Aorta (tissue), 5 donors: ENCODE measurements at regions not wholly inside any gene's neighbourhood (a gene's known extent, or its start where the extent isn't known, plus 50 kb on each side); places are given as distances from the start of the nearest gene placed in this dataset.
A peak's percentile ranks its signal among the peaks of the same experiment; 100 is the strongest.

ENCODE experiments used
- ATAC-seq: fragments of 200-7000 bp; cut with Tn5 transposase; one replicate; pipeline ENCODE4 v1.9.1; 2022; ENCODE audit warnings: moderate library complexity; ENCODE audit not compliant: low FRiP score
- DNase-seq, 2 donors: peaks; one replicate each; pipeline ENCODE4 v3.0.0-alpha.2; 2020
- H3K27ac ChIP-seq, 2 donors: one replicate each; pipeline ENCODE4 v1.5.1; 2013; ENCODE audit warnings: low read length in 2 of 2, mild to moderate bottlenecking in 2 of 2, moderate library complexity in 2 of 2, control low read depth in 1 of 2, inconsistent platforms in 1 of 2, low read depth in 1 of 2
- H3K27me3 ChIP-seq, 2 donors: one replicate each; pipeline ENCODE4 v1.6.1; 2013; ENCODE audit warnings: control low read depth in 1 of 2, low read length in 1 of 2, mild to moderate bottlenecking in 1 of 2, moderate library complexity in 1 of 2; ENCODE audit not compliant: insufficient read depth in 2 of 2, control insufficient read depth in 1 of 2
- H3K36me3 ChIP-seq, 2 donors: one replicate each; pipeline ENCODE4 v1.6.1; 2013; ENCODE audit warnings: control low read depth in 1 of 2, low read length in 1 of 2, mild to moderate bottlenecking in 1 of 2; ENCODE audit not compliant: insufficient read depth in 2 of 2, control insufficient read depth in 1 of 2
- H3K4me1 ChIP-seq, 2 donors: one replicate each; pipeline ENCODE4 v1.6.1; 2013; ENCODE audit warnings: low read length in 2 of 2, control low read depth in 1 of 2, mild to moderate bottlenecking in 1 of 2, moderate library complexity in 1 of 2; ENCODE audit not compliant: insufficient read depth in 2 of 2, control insufficient read depth in 1 of 2
- H3K4me3 ChIP-seq, 2 donors: one replicate each; pipeline ENCODE4 v1.5.1; 2013; ENCODE audit warnings: low read length in 2 of 2, control low read depth in 1 of 2, mild to moderate bottlenecking in 1 of 2
- H3K9me3 ChIP-seq: one replicate; pipeline ENCODE4 v1.6.1; 2013; ENCODE audit warnings: mild to moderate bottlenecking, low read length; ENCODE audit not compliant: control insufficient read depth
- WGBS, 2 donors: extraction: QIAGEN DNeasy Blood & Tissue Kit; methylation state at CpG; one replicate each; pipeline ENCODE4 v1.1.7; 2013; 5-methylcytosine and 5-hydroxymethylcytosine counted together
- intact Hi-C, 2 donors: fragments of 100-400 bp; cut with DNase I; formaldehyde crosslinking; loops; one replicate each; pipeline versions ENCODE4 v1.14.2 to v1.15.0; 2022
- donor health status: healthy with polysubstance abuse.
- donor health status: Bipolar disorder and iron deficiency.
- donor health status: DM: no; HTN: no; CAD: no.
- donor health status: DM: no; HTN: no; CAD: no.
- donor health status: DM: yes; HTN: yes; CAD: no.

DNA sequence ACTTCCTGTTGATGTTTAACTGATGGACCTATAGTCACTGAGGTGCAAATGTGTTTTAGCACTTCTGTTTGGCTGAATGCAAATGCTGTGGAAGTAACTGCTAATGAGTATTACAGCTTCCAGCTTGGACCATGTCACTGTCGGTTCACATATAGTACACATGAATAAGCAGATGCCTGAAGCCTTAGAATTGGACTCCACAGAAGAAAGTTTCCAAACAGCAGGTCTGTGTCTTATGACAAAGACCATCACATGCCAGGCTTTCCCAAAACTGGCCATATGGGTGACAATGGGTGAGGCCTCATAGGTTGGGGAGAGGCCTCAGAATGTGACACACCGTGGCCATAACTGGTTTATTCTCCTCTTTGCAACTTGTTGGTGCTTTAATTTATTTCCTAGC is 241.8 kb downstream of the WNT5A start:
- WGBS, 2 donors = 65 to 73% methylated on average over 2 of the region's 2 CpGs
- intact Hi-C loops = no loop called here
- Histone ChIP-seq H3K9me3 (no peaks in the 10 kb centered on the region), H3K4me3 (no peak overlapping the region), H3K27me3 (peaks cover 0 to 2% of the 10 kb centered on the region in 2 donors), H3K4me1 (no peaks in the 10 kb centered on the region), H3K27ac (no peak overlapping the region), H3K36me3 (no peaks in the 10 kb centered on the region)
- DNase-seq (no peak), ATAC-seq (peak; percentile 19)

GRCh38 chr3:55244247-55244646 is 242.9 kb downstream of the WNT5A start:
- no peak for ATAC-seq
- intact Hi-C loops = no loop called here
- no peak for DNase-seq

GRCh38 chr3:55243678-55244077 is 243.4 kb downstream of the WNT5A start:
- no peak for ATAC-seq
- WGBS, 2 donors = 49 to 60% methylated on average over 9 of the region's 9 CpGs
- Histone ChIP-seq H3K4me1 (no peaks in the 10 kb centered on the region), H3K27me3 (peaks cover 0 to 2% of the 10 kb centered on the region in 2 donors), H3K4me3 (no peak overlapping the region), H3K27ac (no peak overlapping the region), H3K36me3 (no peaks in the 10 kb centered on the region), H3K9me3 (no peaks in the 10 kb centered on the region)
- intact Hi-C loops = no loop called here
- no peak for DNase-seq

More at GRCh38 chr3:55244247-55244646, 242.9 kb downstream of the WNT5A start:
- H3K36me3 ChIP-seq = no peaks in the 10 kb centered on the region
- no peaks in the 10 kb centered on the region for H3K4me1 ChIP-seq
- peaks cover 0 to 2% of the 10 kb centered on the region in 2 donors for H3K27me3 ChIP-seq
- no peak overlapping the region for H3K4me3 ChIP-seq
- WGBS, 2 donors = 78 to 86% methylated on average over 1 of the region's 1 CpG
- no peaks in the 10 kb centered on the region for H3K9me3 ChIP-seq
- H3K27ac ChIP-seq = no peak overlapping the region

- DNase-seq (no peak), ATAC-seq (no peak)
- Histone ChIP-seq H3K9me3 (no peaks in the 10 kb centered on the region), H3K4me1 (no peaks in the 10 kb centered on the region), H3K27me3 (peaks cover 0 to 2% of the 10 kb centered on the region in 2 donors), H3K36me3 (no peaks in the 10 kb centered on the region), H3K4me3 (no peak overlapping the region), H3K27ac (no peak overlapping the region)
- WGBS, 2 donors = 36 to 43% methylated on average over 4 of the region's 4 CpGs
- intact Hi-C loops = no loop called here
Observed at GRCh38 chr3:55242921-55243320, 244.2 kb downstream of the WNT5A start.

GRCh38 chr3:55241098-55241497 is 246.0 kb downstream of the WNT5A start:
- no peaks in the 10 kb centered on the region for H3K4me1 ChIP-seq
- peaks cover 0 to 2% of the 10 kb centered on the region in 2 donors for H3K27me3 ChIP-seq
- H3K27ac ChIP-seq = no peak overlapping the region
- no peak overlapping the region for H3K4me3 ChIP-seq
- no peak for DNase-seq
- H3K36me3 ChIP-seq = no peaks in the 10 kb centered on the region
- WGBS, 2 donors = 90 to 91% methylated on average over 3 of the region's 3 CpGs
- H3K9me3 ChIP-seq = no peaks in the 10 kb centered on the region
- intact Hi-C loops = no loop called here
- ATAC-seq = no peak

DNA sequence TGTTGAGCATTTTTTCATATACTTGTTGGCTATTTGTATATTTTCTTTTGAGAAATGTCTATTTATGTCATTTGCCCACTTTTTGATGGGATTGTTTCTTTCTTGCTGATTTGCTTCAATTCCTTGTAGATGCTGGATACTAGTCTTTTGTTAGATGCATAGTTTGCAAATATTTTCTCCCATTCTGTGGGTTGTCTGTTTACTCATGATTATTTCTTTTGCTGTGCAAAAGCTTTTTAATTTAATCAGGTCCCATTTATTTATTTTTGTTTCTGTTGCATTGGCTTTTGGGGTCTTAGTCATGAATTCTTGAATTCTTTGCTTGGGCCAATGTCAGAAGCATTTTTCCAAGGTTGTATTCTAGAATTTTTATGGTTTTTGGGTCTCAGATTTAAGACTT is 251.7 kb downstream of the WNT5A start:
- Histone ChIP-seq H3K27ac (no peak overlapping the region), H3K27me3 (no peaks in the 10 kb centered on the region), H3K4me1 (no peaks in the 10 kb centered on the region), H3K9me3 (no peaks in the 10 kb centered on the region), H3K36me3 (no peaks in the 10 kb centered on the region), H3K4me3 (no peak overlapping the region)
- no peak for ATAC-seq
- intact Hi-C loops = no loop called here
- no peak for DNase-seq

- Histone ChIP-seq H3K27me3 (no peaks in the 10 kb centered on the region), H3K27ac (no peak overlapping the region), H3K4me3 (no peak overlapping the region), H3K9me3 (peaks cover 2% of the 10 kb centered on the region), H3K36me3 (no peaks in the 10 kb centered on the region), H3K4me1 (no peaks in the 10 kb centered on the region)
- no peak for DNase-seq
- ATAC-seq = no peak
- intact Hi-C loops = no loop called here
- WGBS, 2 donors = 68 to 70% methylated on average over 5 of the region's 5 CpGs
Observed at GRCh38 chr3:55226696-55227095, 260.4 kb downstream of the WNT5A start.

DNA sequence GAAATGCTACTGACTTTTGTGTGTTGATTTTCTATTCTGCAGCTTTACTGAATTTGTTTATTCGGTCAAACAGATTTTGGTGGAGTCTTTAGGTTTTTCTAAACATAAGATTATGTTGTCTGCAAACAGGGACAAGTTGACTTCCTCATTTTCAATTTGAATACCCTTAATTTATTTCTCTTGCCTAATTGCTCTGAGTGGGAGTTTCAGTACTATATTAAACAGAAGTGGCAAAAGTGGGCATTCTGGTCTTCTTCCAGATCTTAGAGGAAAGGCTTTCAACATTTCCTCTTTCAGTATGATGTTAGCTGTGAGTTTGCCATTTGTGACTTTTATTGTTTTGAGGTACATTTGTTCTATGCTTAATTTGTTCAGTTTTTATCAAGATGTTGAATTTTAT is 268.5 kb downstream of the WNT5A start:
- no peak overlapping the region for H3K27ac ChIP-seq
- no peak for ATAC-seq
- no peaks in the 10 kb centered on the region for H3K27me3 ChIP-seq
- intact Hi-C loops = no loop called here
- no peak overlapping the region for H3K4me3 ChIP-seq
- no peak for DNase-seq
- H3K36me3 ChIP-seq = no peaks in the 10 kb centered on the region
- H3K9me3 ChIP-seq = peaks cover 2% of the 10 kb centered on the region
- no peaks in the 10 kb centered on the region for H3K4me1 ChIP-seq
- 0% methylated on average over 1 of the region's 1 CpG for WGBS, 2 donors

DNA sequence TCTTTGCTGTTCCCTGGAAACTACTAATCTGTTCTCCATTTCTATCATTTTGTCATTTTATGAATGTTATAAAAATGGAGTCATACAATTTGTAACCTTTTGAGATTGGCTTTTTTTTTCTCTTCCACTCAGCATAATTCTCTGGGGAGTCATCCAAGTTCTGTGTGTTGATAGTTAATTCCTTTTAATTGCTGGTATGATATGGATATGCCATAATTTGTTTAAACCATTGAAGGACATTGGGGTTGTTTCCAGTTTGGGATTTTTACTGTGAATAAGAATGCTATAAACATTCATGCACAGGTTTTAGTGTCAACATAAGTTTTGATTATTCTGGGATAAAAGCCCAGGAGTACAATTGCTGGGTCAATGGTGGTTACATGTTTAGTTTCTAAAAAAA is 279.4 kb downstream of the WNT5A start:
- intact Hi-C loops = no loop called here
- no peaks in the 10 kb centered on the region for H3K36me3 ChIP-seq
- H3K9me3 ChIP-seq = no peaks in the 10 kb centered on the region
- no peak overlapping the region for H3K4me3 ChIP-seq
- no peaks in the 10 kb centered on the region for H3K4me1 ChIP-seq
- no peak overlapping the region for H3K27ac ChIP-seq
- ATAC-seq (no peak), DNase-seq (no peak)
- H3K27me3 ChIP-seq = no peaks in the 10 kb centered on the region
